WI38 (cell line): ENCODE measurements at regions not wholly inside any gene's neighbourhood (a gene's known extent, or its start where the extent isn't known, plus 50 kb on each side); places are given as distances from the start of the nearest gene placed in this dataset.

Source experiments
- H3K4me3 ChIP-seq: 2 replicates; pipeline ENCODE4 v1.5.1; 2011; ENCODE audit warnings: low read depth, mild to moderate bottlenecking, control low read depth, low read length
- CTCF ChIP-seq: IDR thresholded peaks from 2 replicates; pipeline ENCODE4 v1.5.1; 2012; ENCODE audit warnings: low read depth, mild to moderate bottlenecking, control low read depth, low read length

- no peak overlapping the region for H3K4me3 ChIP-seq
- TF ChIP-seq CTCF = no peak
These were observed 222.1 kb downstream of the SOX9 start for GRCh38 chr17:72342627-72343527.

GRCh38 chr17:72343911-72344310 lies 223.1 kb downstream of the SOX9 start:
- TF ChIP-seq CTCF = no peak
- H3K4me3 ChIP-seq = no peak overlapping the region

DNA sequence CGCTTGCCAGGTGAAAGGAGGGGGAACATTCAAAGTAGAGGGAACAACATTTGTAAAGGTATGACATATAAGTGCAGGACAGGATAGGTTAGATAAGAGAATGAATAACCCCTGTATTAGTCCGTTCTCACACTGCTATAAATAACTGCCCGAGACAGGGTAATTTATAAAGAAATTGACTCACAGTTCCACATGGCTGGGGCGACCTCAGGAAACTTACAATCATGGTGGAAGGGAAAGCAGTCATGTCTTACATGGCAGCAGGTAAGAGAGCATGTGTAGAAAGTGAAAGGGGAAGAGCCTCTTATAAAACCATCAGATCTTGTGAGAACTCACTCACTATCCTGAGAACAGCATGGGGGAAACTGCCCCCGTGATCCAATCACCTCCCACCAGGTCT lies 223.8 kb downstream of the SOX9 start:
- no peak for TF ChIP-seq CTCF
- no peak overlapping the region for H3K4me3 ChIP-seq

DNA sequence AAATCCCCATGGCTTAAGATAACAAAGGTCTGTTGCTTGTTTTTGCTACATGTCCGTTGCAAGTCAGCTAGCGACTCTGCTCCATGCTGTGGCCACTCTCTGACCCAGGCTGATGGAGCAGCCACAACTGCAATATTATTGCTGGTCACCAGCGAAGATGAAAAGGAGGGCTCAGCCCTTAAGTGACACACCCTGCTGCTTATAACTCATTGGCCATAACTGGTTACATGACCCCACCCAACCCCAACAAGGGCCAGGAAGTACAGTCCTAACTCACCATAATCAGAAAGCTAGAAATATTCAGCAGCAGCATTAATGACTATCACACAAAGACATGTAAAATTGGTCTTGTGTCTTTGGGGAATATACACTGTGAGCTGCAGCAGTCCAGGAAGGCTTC lies 224.3 kb downstream of the SOX9 start:
- no peak overlapping the region for H3K4me3 ChIP-seq
- no peak for TF ChIP-seq CTCF

DNA sequence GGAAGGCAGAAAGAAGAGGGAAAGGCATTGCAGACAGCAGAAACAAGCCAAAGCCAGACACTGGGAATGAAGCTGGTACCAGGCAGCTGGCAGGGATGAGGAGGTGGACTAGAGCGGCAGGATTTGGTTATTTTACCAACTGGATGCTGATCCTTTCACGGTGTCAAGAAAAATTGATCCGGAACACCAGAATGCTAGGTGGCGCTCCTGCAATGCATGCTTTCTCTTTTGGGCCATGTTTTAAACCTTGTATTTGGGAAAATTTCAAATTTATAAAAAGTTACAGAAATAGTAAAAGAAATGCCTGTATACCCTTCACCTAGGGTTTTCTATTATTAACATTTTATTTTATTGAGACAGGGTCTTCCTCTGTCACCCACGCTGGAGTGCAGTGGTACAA lies 224.7 kb downstream of the SOX9 start:
- H3K4me3 ChIP-seq = no peak overlapping the region
- no peak for TF ChIP-seq CTCF

GRCh38 chr17:72346306-72346705 lies 225.5 kb downstream of the SOX9 start:
- no peak overlapping the region for H3K4me3 ChIP-seq
- TF ChIP-seq CTCF = no peak

- H3K4me3 ChIP-seq = no peak overlapping the region
- TF ChIP-seq CTCF = no peak
These were observed 228.2 kb downstream of the SOX9 start for GRCh38 chr17:72349011-72349410.
